CD4-positive, alpha-beta memory T cell (primary cell): ENCODE measurements at regions not wholly inside any gene's neighbourhood (a gene's known extent, or its start where the extent isn't known, plus 50 kb on each side); places are given as distances from the start of the nearest gene placed in this dataset.
"Not testable (repeated sequence)": the region's sequence is repeated elsewhere in the genome, so short reads cannot be mapped to it uniquely, and the experiment has no call there.

Experiments used
- CTCF ChIA-PET: fragments of 350-600 bp; sonication (Branson Sonifier 250); formaldehyde crosslinking; loops from one replicate; lab custom pipeline; 2021; ENCODE audit warnings: inconsistent platforms; ENCODE audit not compliant: partially characterized antibody; lab: Charles Lee
- POLR2A ChIA-PET: fragments of 350-600 bp; sonication (Branson Sonifier 250); formaldehyde crosslinking; loops from one replicate; lab custom pipeline; 2021; ENCODE audit not compliant: partially characterized antibody; lab: Charles Lee
- DNase-seq, 5 donors: peaks; one replicate each; pipeline versions ENCODE4 v3.0.0 to v3.0.0-alpha.2; 2020 to 2022; ENCODE audit warnings: mixed read lengths in 1 of 5
- H3K27ac ChIP-seq: one replicate; pipeline ENCODE4 v1.7.0; 2013; ENCODE audit warnings: low read depth, low read length
- H3K27me3 ChIP-seq: 2 replicates; pipeline ENCODE4 v1.7.0; 2013; ENCODE audit warnings: mild to moderate bottlenecking, low read length, moderate library complexity; ENCODE audit not compliant: insufficient read depth
- H3K36me3 ChIP-seq: 2 replicates; pipeline ENCODE4 v1.7.0; 2013; ENCODE audit warnings: mild to moderate bottlenecking, low read length, moderate library complexity; ENCODE audit not compliant: insufficient read depth
- H3K4me1 ChIP-seq: 2 replicates; pipeline ENCODE4 v1.7.0; 2013; ENCODE audit warnings: mild to moderate bottlenecking, low read length, moderate library complexity; ENCODE audit not compliant: insufficient read depth
- H3K4me3 ChIP-seq, 2 donors: one replicate each; pipeline ENCODE4 v1.7.0; 2013; ENCODE audit warnings: low read length in 2 of 2, mild to moderate bottlenecking in 1 of 2
- H3K9me3 ChIP-seq, 2 donors: one replicate each; pipeline ENCODE4 v1.7.0; 2013; ENCODE audit warnings: low read length in 2 of 2, control low read depth in 1 of 2; ENCODE audit not compliant: control insufficient read depth in 1 of 2
- H3K27ac Mint-ChIP-seq, 7 donors: one replicate each; pipeline ENCODE4 v1.8.0; 2020 to 2021; ENCODE audit warnings: mixed read lengths in 7 of 7, mild to moderate bottlenecking in 6 of 7, inconsistent platforms in 3 of 7, moderate library complexity in 3 of 7
- H3K27me3 Mint-ChIP-seq, 2 donors: one replicate each; pipeline ENCODE4 v1.8.0; 2020 to 2021; ENCODE audit warnings: mixed read lengths in 2 of 2
- H3K36me3 Mint-ChIP-seq, 2 donors: one replicate each; pipeline ENCODE4 v1.8.0; 2020 to 2021; ENCODE audit warnings: mixed read lengths in 2 of 2, inconsistent platforms in 1 of 2, mild to moderate bottlenecking in 1 of 2
- H3K4me1 Mint-ChIP-seq, 4 donors: one replicate each; pipeline ENCODE4 v1.8.0; 2020 to 2021; ENCODE audit warnings: mixed read lengths in 4 of 4, mild to moderate bottlenecking in 1 of 4
- H3K4me3 Mint-ChIP-seq, 8 donors: one replicate each; pipeline ENCODE4 v1.8.0; 2020 to 2021; ENCODE audit warnings: mixed read lengths in 8 of 8, mild to moderate bottlenecking in 7 of 8, moderate library complexity in 6 of 8, inconsistent platforms in 3 of 8
- H3K9me3 Mint-ChIP-seq, 8 donors: one replicate each; pipeline ENCODE4 v1.8.0; 2020 to 2021; ENCODE audit warnings: mixed read lengths in 8 of 8, mild to moderate bottlenecking in 5 of 8, inconsistent platforms in 3 of 8, moderate library complexity in 1 of 8
- intact Hi-C: fragments of 100-400 bp; cut with micrococcal nuclease; formaldehyde crosslinking; loops from one replicate; pipeline ENCODE4 v1.15.1; 2023

DNA sequence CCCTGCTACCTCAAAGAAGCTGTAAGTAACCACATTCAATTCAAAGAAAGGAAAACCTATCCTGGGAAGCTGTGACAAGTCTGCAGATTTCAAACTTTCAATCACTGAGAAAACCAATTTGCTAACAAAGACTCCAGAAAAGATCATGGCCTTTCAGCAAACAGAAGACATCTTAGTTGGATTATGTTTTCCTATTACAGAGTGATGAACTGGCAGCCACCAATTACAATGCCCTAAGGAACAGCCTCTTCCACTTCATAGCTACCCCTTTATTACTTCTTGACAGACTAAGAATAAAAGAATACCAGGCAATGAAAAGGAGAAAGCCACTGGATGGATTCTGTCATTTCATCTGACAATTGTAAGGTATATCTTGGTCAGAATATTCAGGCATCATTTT is 128.2 kb upstream of the RASEF start:
- H3K27me3 Mint-ChIP-seq: peaks cover 3 to 10% of the 10 kb centered on the region in 2 donors
- CTCF ChIA-PET: no interaction called here

DNA sequence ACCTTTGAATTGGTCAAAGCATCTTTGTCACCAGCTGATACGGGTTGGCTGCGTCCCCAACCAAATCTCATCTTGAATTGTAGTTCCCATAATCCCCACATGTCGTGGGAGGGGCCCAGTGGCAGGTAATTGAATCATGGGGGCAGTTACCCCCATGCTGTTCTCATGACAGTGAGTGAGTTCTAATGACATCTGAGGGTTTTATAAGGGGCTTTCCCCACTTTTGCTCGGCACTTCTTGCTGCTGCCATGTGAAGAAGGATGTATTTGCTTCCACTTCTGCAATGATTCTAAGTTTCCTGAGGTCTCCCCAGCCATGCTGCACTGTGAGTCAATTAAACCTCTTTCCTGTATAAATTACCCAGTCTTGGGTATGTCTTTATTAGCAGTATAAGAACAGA is 126.1 kb upstream of the RASEF start:
- H3K4me3 Mint-ChIP-seq, intact Hi-C loops, H3K4me3 ChIP-seq, POLR2A ChIA-PET, H3K27ac Mint-ChIP-seq, DNase-seq, H3K4me1 ChIP-seq, H3K36me3 ChIP-seq, H3K27me3 ChIP-seq, H3K36me3 Mint-ChIP-seq, CTCF ChIA-PET, H3K4me1 Mint-ChIP-seq, H3K27ac ChIP-seq, H3K27me3 Mint-ChIP-seq, H3K9me3 Mint-ChIP-seq, H3K9me3 ChIP-seq: not testable (repeated sequence)

More for the DNA sequence above, 128.2 kb upstream of the RASEF start:
- no peaks in the 10 kb centered on the region for H3K27me3 ChIP-seq
- H3K36me3 Mint-ChIP-seq: no peaks in the 10 kb centered on the region
- POLR2A ChIA-PET: no interaction called here
- H3K27ac ChIP-seq: no peak overlapping the region
- no peaks in the 10 kb centered on the region for H3K4me1 ChIP-seq
- no peaks in the 10 kb centered on the region for H3K9me3 ChIP-seq
- no peak overlapping the region for H3K4me3 ChIP-seq
- H3K4me1 Mint-ChIP-seq: no peaks in the 10 kb centered on the region
- H3K36me3 ChIP-seq: no peaks in the 10 kb centered on the region
- intact Hi-C loops: no loop called here
- H3K9me3 Mint-ChIP-seq: peaks cover 0 to 4% (median 0%) of the 10 kb centered on the region in 8 donors
- no peak for DNase-seq
- H3K4me3 Mint-ChIP-seq: no peak overlapping the region
- no peak overlapping the region for H3K27ac Mint-ChIP-seq

DNA sequence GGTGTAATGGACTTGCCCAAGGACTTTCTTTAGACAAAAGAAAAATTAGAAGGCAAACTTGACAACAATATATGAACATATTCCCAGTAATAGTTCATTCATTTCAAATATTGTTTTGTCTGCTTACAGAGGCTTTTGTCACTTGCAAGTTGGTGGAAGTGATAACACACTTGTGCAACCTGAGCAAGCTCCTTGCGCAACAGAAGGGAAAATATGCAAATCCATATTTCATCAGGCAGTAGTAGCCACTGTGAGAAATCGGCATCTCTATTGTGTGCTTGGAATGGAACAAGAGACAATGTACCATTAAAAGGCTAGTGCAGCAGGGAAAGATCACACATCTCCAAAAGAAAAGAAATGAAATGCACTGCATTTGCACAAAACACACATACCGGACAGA is 125.3 kb upstream of the RASEF start:
- Histone ChIP-seq H3K4me3 (no peak overlapping the region), H3K27ac (no peak overlapping the region), H3K4me1 (no peaks in the 10 kb centered on the region), H3K27me3 (no peaks in the 10 kb centered on the region), H3K36me3 (no peaks in the 10 kb centered on the region), H3K9me3 (no peaks in the 10 kb centered on the region)
- H3K9me3 Mint-ChIP-seq: peaks cover 0 to 4% (median 0%) of the 10 kb centered on the region in 8 donors
- peaks cover 3 to 5% of the 10 kb centered on the region in 2 donors for H3K27me3 Mint-ChIP-seq
- intact Hi-C loops: no loop called here
- CTCF ChIA-PET: no interaction called here
- H3K36me3 Mint-ChIP-seq: no peaks in the 10 kb centered on the region
- H3K4me1 Mint-ChIP-seq: no peaks in the 10 kb centered on the region
- POLR2A ChIA-PET: no interaction called here
- DNase-seq: no peak
- no peak overlapping the region for H3K4me3 Mint-ChIP-seq
- H3K27ac Mint-ChIP-seq: no peak overlapping the region

DNA sequence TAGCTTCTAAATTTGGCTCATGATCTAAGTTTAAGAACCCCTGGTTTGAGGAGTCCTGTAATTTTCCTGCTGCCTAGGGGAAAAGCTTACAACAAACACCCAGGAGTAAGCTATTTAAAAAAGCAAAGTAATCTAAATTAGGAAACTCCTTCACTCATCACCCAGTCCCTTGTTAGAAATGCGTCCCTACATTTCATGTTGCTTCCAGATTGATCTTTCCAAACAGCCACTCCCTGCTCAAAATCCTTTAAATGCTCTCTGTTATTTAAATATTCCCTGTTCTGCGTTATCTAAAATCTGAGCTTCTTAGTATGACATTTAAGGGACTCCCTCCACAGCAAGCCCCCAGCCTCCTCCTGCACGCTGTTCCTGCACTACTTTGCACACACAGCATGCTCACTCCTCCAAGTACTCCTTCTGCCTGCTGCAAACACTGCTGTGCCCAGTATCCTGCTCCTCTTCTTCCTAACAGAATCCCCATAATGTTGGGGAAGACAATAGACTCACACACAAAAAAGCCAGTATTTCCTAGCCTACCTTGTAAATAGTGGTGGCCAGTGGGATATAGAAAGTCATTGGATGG is 123.3 kb upstream of the RASEF start:
- Histone ChIP-seq H3K27ac (no peak overlapping the region), H3K4me1 (no peaks in the 10 kb centered on the region), H3K9me3 (no peaks in the 10 kb centered on the region), H3K27me3 (no peaks in the 10 kb centered on the region), H3K36me3 (no peaks in the 10 kb centered on the region), H3K4me3 (no peak overlapping the region)
- Mint-ChIP-seq H3K4me3 (no peak overlapping the region), H3K36me3 (no peaks in the 10 kb centered on the region), H3K4me1 (no peaks in the 10 kb centered on the region), H3K27ac (no peak overlapping the region), H3K9me3 (peaks cover 0 to 4% (median 0%) of the 10 kb centered on the region in 8 donors), H3K27me3 (peaks cover 2 to 5% of the 10 kb centered on the region in 2 donors)
- ChIA-PET CTCF (no interaction called here), POLR2A (no interaction called here)
- no peak for DNase-seq
- intact Hi-C loops: no loop called here

DNA sequence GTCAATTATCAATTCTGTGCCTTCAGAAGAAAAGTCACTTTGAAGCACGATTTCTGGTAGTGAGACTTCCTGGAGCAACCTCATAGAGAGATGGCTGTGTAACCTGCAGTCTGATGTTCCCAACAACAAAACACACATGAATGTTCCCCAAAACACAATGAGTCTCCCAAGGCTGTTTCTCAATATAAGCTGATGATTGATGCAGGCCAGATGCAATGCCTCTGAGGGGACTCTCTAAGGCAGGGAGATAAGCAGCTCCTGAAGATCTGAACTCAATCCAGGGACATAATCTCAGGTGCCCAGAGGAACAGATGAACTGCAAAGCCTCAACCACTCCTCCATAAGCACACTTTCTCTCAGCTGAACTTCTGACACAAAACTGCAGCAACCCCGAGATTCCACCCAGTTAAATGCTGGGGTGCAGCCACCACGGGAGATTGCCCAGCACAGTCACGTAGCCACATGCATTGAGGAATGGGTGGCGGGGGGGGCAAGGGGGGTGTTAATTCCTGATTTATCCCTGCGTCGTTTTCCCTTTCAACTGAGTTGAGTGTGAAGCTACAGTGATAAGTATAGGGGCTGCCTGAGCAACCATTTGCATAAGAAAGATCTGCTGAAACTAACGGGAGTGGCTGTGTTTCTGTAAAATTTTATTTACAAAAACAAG is 122.7 kb upstream of the RASEF start:
- H3K27me3 ChIP-seq: no peaks in the 10 kb centered on the region
- no peaks in the 10 kb centered on the region for H3K4me1 ChIP-seq
- Mint-ChIP-seq H3K27ac (no peak overlapping the region), H3K4me1 (no peaks in the 10 kb centered on the region), H3K27me3 (peaks cover 2 to 5% of the 10 kb centered on the region in 2 donors), H3K4me3 (no peak overlapping the region), H3K9me3 (peaks cover 0 to 4% (median 0%) of the 10 kb centered on the region in 8 donors), H3K36me3 (no peaks in the 10 kb centered on the region)
- no peaks in the 10 kb centered on the region for H3K36me3 ChIP-seq
- no peak overlapping the region for H3K4me3 ChIP-seq
- intact Hi-C loops: no loop called here
- CTCF ChIA-PET: no interaction called here
- no peaks in the 10 kb centered on the region for H3K9me3 ChIP-seq
- POLR2A ChIA-PET: no interaction called here
- no peak overlapping the region for H3K27ac ChIP-seq
- DNase-seq: no peak

DNA sequence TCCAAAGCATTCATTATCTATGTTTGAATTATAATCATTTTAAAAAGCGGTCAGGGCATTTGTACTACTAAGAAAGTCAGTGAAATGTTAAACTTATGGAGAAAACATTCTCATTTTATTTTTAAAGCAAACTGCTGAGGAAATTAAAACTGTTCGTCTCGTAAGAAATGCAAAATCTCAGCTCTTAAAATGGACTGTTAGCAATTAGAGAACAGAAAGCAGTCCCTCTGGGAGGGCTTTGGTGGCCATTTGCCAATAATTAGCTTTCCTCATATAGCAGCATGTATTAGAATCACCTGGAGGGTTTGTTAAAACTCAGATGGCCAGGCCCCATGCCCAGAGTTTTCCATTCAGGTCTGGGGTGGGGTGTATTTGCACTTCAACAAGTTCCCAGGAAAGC is 120.7 kb upstream of the RASEF start:
- H3K27ac ChIP-seq: no peak overlapping the region
- Mint-ChIP-seq H3K4me1 (no peaks in the 10 kb centered on the region), H3K36me3 (no peaks in the 10 kb centered on the region), H3K9me3 (peaks cover 0 to 6% (median under 1%) of the 10 kb centered on the region in 8 donors), H3K4me3 (no peak overlapping the region), H3K27me3 (peaks cover 2 to 5% of the 10 kb centered on the region in 2 donors), H3K27ac (no peak overlapping the region)
- no peaks in the 10 kb centered on the region for H3K4me1 ChIP-seq
- POLR2A ChIA-PET: no interaction called here
- H3K4me3 ChIP-seq: no peak overlapping the region
- DNase-seq: no peak
- intact Hi-C loops: no loop called here
- H3K36me3 ChIP-seq: no peaks in the 10 kb centered on the region
- no peaks in the 10 kb centered on the region for H3K9me3 ChIP-seq
- H3K27me3 ChIP-seq: no peaks in the 10 kb centered on the region
- CTCF ChIA-PET: no interaction called here

DNA sequence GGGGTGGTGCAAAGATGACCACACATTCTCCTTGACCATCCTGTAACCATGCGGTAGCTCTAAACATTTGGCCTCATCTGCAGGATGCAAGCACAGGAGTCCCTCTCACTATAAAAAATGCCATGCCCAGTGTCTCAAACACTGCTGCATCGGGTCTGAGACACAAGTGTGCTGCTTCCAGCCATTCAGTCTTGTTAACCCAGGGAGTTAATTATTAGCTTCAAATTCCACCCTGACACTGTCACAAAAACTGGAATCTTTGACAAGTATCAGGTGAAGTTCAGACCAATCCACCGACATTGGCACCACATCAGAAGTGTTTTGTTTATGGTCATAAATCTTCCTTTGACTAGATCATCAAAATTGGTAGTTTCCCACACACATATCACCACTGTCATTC is 119.1 kb upstream of the RASEF start:
- H3K4me1 Mint-ChIP-seq: no peaks in the 10 kb centered on the region
- Histone ChIP-seq H3K27ac (no peak overlapping the region), H3K4me1 (no peaks in the 10 kb centered on the region), H3K4me3 (no peak overlapping the region), H3K27me3 (no peaks in the 10 kb centered on the region), H3K9me3 (no peaks in the 10 kb centered on the region), H3K36me3 (no peaks in the 10 kb centered on the region)
- H3K4me3 Mint-ChIP-seq: no peak overlapping the region
- peaks cover 2 to 16% (median 8%) of the 10 kb centered on the region in 8 donors for H3K9me3 Mint-ChIP-seq
- ChIA-PET CTCF (no interaction called here), POLR2A (no interaction called here)
- intact Hi-C loops: no loop called here
- H3K27ac Mint-ChIP-seq: no peak overlapping the region
- DNase-seq: no peak
- peaks cover 0 to 5% of the 10 kb centered on the region in 2 donors for H3K36me3 Mint-ChIP-seq
- peaks cover 2 to 5% of the 10 kb centered on the region in 2 donors for H3K27me3 Mint-ChIP-seq
